ENCODE measurements at regions not wholly inside any gene's neighbourhood (a gene's known extent, or its start where the extent isn't known, plus 50 kb on each side); places are given as distances from the start of the nearest gene placed in this dataset.

DNA sequence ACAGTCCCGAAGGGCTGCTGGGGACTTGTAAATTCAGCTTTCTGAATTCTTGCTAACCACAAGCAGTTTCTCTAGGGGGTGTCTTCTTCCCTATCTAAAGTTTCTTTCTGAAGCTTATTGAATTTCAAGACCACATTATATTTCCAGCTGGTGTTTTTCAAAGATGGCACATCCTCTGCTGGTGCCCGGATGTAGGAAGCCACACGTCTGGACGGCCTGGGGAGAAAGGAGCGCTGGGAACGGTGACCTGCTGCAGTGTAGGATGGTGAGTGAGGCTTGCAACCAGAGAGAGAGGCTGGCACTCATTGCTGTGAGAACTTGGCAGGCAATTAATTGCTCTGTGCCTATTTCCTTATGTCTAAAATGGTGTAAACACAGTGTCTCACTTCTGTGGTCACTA, 776.4 kb downstream of the TYW1 start:
- DNase-seq = no peak

DNA sequence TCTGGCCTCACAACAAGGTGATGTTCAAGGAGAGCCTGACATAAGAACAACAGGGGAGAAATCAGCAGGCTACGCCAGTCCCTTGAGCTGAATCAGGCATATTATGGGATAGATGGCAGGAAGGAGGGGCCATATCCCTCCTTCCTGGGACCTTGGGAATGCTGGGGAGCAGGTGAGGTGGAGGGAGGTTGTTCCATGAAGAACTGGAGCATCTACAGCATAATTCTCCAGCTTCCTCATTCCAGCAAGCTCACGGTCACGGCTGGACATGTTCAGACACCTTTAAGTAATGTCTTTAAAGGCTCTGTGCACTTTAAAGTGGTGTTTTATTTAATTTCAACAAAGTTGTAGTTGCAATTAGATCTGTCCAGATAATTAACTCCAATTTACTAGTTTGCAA, 780.5 kb downstream of the TYW1 start:
- DNase-seq = no peak

DNA sequence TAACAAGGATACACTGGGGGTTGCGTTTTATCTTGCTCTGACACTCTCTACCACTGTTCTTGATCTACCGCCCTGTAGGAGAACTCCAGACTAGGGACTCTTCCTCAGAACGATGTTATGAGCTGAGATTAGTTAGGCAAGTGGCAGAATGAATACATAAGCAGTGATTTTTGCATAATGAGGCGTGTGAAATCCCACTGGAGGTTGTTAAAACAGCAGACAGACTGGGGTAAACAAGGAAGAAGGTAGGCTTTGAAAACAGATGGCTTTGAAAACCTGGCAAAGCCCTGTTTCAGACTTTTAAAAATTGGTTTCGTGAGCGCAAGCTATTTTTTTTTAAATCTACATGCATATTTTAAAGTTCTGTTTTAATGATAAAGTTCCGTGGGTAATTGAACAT, 785.2 kb downstream of the TYW1 start:
- no peak for DNase-seq

DNA sequence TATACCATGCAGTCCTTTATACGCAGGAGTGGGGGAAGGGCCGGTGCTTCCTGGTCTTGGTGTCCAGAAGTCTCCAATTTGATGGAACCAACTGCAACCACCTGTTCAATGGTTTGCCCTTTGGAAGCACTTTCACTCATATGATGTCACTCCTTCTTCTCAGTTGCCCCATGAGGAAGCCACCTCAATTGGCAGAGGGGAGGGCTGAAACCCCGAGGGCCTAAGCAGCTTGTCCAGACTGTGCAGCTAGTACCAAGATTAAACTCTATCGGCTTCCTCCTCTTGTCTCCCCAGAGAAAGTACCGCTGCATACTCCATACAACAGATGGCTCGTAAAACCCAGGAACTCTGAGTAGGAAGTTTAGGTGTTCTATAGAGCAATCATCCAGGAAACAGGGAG, 789.4 kb downstream of the TYW1 start:
- no peak for DNase-seq

DNA sequence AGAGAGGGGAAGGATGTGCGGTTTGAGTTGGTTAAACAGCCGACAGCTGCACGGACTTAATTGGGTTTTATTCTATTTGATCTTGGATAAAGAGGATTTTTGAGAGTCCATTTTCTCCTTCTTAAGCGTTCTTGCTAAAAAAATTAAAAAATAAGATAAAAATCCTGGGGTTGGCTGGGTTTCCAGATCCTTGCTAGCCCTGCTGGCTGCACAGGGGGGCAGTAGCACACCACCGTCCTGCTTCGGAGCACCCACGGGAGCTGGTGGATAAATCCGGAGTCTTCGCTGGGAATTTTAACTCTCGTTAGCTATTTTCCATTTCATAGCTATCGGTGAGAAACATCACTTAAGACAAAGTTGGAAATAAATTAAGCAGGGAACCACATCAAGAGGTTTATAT, 792.0 kb downstream of the TYW1 start:
- DNase-seq = no peak

DNA sequence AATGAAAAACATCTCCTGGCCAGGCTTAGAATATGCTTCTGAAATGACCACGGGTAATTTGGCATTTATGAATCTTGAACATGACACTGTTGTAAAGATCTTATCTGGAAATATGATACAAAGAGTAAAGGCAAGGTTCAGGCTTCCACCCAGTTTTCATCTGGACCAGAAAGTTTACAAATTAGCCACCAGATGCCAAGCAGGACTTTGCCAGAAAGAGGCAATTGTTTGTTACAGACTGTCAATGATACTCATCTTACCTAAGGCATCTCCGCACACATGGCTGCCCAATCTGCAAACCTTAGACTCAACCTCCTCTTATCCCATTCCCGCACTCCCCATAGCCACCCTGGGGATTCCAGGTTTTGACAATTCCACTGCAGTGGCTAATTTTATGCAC, 795.3 kb downstream of the TYW1 start:
- no peak for DNase-seq

DNA sequence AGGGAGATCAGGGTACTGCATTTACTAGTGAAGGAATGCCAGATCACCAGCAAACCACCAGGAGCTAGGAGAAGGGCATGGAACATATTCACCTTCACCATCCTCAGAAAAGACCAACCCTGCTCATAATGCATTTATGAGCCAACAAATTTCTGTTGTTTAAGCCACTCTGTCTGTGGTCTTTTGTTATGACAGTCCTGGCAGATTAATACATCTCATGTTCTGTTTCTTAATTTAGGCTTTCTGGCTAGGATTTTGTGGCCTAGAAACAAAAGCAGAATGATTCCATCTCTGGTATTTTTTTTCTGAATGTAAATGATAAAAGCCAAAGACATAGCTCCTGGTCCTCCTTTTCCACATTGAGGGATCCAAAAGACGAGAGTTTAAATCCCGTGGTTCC, 797.9 kb downstream of the TYW1 start:
- DNase-seq = no peak

DNA sequence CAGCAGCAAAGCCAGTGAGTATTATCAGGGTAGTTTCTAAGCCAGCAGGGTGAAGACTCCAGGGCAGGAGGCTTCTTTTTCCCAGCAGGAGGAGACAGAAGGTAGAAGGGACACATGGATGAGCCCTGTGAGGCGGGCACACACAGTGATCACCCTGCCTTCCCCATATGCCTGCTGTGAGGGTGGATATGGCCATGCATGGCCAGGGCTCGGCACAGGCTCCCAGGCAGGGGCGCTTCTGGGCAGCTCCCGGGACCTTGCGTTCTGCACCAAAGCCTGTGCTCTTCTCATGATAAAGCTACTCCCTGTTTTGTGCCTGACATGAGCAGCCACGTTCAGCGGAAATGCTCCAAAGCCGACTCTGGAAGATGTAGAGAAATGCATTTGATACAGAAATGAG, 807.2 kb downstream of the TYW1 start:
- DNase-seq = no peak

DNA sequence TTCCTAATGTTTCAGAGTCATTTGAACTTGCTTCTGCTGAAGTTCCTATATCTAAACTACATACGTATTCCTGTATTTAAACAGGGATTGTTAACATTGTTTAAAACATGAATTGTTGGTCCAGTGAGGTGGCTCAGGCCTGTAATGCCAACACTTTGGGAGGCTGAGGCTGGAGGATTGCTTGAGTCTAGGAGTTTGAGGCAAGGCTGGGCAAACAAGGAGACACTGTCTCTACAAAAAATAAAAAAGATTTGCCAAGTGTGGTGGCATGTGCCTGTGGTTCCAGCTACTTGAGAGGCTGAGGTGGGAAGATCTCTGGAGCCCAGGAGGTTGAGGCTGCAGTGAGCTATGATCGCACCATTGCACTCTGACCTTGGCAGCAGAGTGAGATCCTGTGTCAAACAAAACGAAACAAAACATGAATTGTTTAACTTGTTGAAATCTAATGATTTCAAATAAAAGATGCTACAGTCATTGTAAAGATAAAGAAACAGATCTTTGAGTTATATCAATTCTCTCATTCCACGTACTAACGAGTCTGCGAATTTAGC, 809.4 kb downstream of the TYW1 start:
- no peak for DNase-seq

DNA sequence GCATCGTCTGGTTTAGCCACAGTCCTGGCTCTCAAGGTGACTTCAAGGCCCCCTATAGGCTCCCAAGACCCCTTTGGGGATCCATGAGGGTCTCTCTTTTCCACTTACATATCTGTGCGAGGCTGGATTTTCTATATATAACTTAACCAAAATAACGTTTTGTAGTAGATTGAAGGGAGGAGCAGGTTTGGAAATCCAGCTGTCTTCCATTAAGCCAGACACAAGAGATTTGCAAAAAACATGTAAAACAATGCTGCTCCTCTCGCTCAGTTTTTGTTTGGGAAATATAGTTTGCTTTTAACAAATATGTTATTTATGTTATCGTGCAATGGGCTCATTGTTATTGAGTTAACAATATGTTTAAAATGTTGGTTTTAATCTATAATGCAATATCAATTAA, 811.2 kb downstream of the TYW1 start:
- DNase-seq = no peak

DNA sequence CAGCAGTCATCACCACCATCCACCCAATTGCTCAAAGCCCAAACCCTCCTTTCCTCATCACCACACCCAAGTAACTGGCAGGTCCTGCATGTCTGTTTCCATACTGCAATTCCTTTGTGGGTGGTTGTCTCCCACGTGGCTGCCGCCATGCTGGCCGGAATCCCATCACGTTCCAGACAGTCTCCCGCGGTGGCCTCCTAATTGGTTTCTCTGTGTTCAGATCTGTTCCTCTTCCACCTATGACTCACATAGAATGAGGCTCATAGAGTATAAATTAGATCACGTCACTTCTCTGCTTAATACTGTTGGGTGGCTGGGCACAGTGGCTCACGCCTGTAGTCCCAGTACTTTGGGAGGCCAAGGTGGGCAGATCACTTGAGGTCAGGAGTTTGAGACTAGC, 813.0 kb downstream of the TYW1 start:
- DNase-seq = no peak

DNA sequence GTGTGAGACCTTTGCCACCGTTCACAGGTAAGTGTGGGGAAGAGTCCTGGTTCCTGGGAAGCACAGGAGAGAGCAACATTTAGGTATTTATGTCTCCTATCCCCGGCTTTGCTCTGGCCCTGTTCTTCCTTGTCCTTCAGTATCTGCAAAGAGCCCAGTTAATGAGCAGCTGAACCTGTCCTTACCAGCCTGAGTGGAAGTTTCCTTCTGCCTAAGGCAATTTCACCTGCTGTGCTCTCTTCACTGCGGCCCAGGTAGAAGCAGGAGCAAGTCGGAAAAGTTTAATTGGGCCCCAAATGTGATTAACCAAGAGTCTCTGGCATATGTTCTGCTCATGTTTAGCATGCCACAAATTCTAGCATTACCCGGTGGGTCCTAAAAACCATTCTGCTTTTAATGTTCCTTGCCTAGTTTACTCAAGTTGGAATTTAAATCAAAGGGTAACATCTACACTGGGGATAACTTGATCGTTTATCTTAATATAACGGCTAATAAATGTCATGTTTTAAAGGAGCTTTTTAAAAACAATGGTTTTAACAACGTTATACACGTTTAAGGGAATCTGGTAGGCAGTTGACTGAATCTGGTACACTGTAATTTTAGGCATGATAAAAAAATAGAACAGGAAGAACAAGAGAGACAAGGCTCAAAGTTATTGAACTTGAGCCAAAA, 817.1 kb downstream of the TYW1 start:
- DNase-seq = no peak

DNA sequence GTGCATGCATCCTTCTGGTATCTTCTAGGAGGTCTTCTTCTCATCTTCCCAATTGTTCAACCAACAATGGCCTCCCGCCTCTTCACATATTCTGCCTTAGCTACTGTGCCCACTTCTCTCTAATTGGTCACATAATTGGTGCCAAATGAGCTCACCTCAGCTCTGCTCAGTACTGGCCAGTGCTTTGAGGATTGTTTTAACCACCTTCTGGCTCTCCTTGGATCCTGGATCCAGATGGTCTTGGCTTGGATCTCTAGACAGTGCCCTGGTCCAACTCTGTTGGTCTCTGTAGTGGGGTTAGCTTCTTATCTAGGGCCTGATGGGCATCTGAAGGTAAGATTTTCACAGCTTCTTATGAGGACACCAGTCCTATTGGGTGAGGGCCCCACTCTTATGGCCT, 820.8 kb downstream of the TYW1 start:
- no peak for DNase-seq

DNA sequence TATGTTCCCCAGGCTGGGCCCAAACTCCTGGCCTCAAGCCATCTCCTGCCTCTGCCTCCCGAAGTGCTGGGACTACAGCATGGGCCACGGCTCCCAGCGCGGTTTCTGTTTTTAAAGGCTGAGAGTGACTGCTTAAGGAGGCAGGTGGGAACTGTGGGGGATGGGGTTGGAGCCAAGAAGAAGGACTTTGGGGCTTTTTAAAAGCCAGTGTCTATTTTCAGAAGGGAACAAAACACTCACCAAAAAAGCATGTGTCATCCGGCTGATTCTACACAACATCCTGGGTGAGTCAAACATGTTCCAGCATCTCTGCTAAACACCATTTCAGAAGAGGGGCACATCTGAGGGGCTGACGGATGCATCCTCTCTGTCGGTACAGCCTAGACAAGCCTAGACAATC, 824.5 kb downstream of the TYW1 start:
- DNase-seq = no peak

DNA sequence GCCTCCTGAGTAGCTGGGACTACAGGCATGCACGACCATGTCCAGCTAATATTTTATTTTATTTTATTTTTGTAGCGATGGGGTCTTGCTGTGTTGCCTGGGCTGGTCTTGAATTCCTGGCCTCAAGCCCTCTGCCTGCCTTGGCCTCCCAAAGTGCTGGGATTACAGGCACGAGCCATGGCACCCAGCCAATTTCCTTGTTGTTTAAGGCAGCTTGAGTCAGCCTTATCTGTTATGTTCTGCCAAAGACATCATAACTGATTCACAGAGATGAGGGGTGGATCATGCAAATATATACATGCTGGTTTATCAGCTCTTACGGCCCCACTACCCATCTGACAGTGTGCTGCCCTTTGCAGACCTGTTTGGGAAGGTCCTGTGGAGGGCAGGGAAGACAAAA, 826.7 kb downstream of the TYW1 start:
- DNase-seq = no peak

DNA sequence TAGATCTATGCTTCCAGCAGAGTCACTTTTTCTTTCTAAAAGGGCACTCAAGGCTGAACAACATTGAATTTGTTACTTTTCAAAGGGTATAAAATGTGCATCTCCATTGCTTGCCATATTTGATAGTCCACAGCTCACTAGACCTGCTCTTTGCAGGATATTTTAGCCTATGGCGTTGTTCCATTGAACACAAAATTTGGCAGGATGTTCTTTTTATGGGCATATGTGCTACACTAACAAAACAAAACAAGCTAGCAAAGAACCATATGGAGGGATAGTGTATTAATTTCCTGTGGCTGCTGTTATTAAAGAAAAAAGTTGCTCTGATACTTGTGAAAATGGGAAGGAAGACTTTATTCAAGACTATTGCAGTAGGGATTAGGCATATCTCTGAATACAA, 828.7 kb downstream of the TYW1 start:
- no peak for DNase-seq

DNA sequence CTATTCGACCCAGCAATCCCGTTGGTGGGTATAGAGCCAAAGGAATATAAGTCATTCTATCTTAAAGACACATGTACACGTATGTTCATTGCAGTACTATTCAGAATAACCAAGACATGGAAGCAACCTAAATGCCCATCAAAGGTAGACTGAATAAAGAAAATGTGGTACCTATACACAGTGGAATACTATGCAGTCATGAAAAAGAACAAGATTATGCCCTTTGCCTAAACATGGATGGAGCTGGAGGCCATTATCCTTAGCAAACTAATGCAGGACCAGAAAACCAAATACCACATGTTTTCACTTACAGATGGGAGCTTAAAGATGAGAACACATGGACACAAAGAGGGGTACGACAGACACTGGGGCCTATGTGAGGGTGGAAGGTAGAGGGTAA, 845.3 kb downstream of the TYW1 start:
- DNase-seq = no peak

DNA sequence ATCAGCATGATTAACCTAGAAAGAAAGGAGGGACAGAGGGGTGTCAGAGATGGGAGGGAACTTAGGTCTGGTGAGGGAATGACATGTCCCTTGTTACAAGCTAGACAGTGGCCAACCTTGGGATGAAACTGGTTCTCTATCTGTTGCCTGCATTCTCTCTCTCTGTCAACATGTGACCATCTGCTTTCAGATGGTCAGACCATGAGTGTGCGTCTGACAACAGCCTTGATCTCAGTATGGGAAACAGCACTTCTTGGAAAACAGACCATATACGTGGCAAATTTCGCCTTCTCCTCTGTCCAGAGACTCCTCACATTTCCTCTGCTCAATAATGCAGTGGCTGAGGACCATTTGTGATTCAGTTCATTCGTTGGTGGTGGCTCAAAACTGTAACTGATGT, 845.9 kb downstream of the TYW1 start:
- DNase-seq = no peak

DNA sequence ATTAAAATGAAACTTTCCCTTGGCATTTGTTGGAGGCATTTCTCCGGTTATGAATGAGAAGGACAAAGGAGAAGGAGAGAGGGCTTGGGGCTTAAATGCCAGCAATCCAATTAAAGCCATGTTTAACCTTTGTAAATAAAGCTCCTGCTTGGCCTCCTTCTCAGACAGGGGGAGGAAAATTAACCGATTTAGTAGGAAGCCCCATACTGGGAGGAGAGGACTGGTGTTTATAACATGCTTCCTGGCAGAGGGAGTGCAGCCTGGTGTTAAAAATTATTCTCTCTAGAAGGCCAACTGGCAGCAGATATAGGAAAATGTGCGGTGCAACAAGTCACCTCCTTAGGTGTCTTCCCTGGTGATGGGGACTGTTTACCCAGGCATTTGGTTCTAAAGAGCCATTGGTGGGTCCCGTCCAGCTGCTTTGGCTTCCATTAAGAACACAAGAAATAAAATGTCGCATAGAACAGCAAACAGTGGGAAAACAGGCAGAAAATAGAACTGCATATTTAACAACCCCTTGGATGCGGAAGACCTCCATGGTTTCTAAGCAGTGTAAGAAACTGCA, 846.5 kb downstream of the TYW1 start:
- DNase-seq = no peak

DNA sequence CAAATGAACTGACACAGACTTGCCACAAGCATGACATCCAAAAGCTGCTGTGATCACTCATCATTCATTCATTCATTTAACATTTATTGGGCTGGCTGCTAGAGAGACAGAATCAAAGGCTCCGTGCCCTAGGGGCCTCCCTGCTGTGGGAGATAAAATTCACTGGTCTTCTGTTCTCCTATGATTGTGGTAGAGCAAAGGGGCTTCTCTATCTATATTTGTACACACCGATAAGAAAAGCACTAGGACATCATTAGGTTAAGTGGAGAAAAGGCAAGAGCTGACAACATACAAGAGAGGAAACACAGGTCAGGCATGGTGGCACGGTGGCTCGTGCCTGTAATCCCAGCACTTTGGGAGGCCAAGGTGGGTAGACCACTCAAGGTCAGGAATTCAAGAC, 847.0 kb downstream of the TYW1 start:
- DNase-seq = no peak

DNA sequence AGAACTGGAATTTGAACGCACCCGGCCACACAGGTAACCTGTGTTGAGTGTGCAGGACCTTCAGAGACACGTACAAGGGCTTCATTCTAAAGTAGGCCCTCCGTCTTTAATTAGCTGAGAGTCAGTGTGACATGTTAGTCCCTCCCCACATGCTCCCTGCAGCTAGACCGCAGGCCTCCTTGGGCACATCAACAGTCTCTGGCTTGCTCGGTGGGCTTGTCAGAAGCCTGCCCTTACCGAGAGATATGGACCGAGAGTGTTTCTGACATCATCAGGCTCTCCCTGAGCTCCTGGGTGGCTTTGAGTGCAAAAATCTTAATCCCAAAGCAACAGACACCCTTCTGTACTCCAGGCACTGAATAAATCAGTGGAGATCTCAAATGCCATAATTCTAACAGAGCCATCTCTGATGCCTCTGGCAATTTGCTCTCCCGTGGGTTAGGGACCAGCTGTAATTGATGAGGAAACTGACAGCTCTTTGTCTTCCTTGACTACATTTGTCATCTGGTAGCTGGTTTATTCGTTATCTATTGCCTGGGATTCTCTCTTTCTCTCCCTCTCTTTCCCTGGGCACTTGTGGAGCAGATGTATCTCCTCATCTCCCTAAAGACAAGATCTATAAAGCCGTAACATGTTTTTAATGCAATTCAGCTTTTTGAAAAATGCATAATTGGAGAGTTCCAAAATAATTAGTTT, 850.6 kb downstream of the TYW1 start:
- no peak for DNase-seq

DNA sequence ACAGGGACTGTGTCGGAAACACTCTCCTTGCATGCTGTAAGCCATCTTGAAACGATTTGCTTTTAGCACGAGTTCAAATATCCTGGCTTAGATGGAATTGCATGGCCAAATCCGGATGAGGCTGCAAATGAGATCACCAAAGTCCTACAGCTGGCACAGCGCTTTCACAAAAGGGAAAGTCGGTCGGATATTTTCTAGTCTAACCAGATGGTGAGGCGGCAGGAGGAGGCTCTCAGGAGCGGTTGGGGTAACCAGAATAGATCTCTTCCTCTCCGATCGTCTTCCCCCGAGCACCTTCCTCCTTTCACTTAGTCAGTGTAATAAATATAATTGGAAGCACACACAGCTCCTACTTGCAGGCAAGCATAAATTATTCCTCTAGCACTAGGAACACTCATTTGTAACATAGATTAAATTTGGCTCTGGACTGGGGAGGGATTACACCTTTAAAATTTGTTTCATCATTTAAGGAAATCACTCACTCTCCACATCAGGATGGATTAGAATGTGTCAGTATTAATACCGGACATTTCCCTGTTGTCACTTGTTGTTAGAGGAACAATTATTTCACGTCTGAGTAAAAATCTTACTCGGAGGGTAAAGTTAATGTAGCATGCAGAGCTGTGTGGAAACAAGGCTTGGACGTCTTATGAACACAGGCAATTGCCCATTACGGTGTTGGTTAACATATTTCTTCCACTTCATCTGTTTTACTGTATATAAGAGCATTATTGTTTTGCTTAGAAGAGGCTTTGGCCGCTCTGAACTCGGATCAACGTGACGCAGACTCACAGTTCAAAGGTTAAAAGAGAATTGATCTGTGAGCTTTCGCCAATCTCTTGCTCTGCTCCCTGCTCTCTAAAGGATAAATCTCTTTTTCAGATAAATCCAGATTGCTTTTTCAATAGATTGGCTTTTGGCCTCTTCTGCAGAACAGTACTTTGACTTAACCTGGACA, 857.9 kb downstream of the TYW1 start:
- peak in 1 of 3 experiments; percentile 49 for DNase-seq

DNA sequence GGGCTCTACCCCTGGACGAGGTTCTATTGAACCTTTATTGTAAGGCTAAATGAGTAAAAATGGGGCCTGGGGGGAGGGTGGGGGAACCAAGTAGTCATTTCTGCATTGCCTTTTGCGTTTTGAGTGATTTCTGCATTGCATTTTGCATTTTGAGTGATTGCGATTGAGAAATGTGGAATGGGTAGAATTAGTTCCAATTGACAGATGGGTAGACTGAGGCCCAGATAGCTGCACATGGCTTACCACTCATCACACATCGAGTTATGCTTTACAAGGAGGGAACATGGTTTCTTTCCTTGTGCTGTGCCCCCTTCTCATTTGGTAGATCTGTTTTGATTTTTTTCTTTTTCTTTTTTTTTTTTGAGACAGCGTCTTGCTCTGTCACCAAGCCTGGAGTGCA, 858.7 kb downstream of the TYW1 start:
- DNase-seq = no peak

Measured in NCI-H1417 (cell line).